ENCODE measurements at regions not wholly inside any gene's neighbourhood (a gene's known extent, or its start where the extent isn't known, plus 50 kb on each side); places are given as distances from the start of the nearest gene placed in this dataset.

GRCh38 chr3:59685432-59685831 is 635.6 kb upstream of the CFAP20DC start:
- TF ChIP-seq CTCF (IDR thresholded peaks at IDR 0.05) (no peak), POLR2AphosphoS5 (IDR thresholded peaks at IDR 0.05) (no peak)
